ENCODE measurements at regions not wholly inside any gene's neighbourhood (a gene's known extent, or its start where the extent isn't known, plus 50 kb on each side); places are given as distances from the start of the nearest gene placed in this dataset.

DNA sequence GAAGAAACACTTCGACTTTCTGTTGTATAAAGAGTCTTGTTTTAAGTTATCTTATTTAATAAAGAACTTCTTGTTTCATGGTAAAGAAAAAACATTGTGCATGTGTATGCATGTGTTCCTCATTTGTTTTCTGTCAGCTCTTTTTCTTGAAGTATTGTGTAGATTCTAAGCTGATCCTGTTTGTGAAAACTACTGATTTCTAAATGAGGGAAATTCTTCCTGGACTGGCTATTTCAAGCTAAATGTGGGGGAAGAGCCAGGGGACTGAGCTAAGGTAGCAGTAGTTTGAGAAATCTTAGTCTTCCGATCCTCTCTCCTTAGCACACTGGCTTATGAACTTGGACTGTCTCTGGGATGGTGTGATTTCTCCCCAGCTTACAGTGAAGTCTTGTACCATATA, 56.4 kb upstream of the RBMS1 start:
- Histone ChIP-seq H3K4me3 (ENCODE audit: low read depth in 1 of 2, low read length in 2 of 2) (no peak overlapping the region), H3K36me3 (ENCODE audit: control insufficient read depth in 2 of 2, insufficient read depth in 2 of 2, low read length in 1 of 2) (no peaks in the 10 kb centered on the region), H3K4me1 (ENCODE audit: control insufficient read depth in 2 of 2, insufficient read depth in 2 of 2, low read length in 1 of 2) (no peaks in the 10 kb centered on the region), H3K9me3 (ENCODE audit: control insufficient read depth in 2 of 2, insufficient read depth in 1 of 2, low read depth in 1 of 2, low read length in 1 of 2) (no peaks in the 10 kb centered on the region), H3K27ac (ENCODE audit: low read depth in 2 of 2, low read length in 1 of 2) (no peak overlapping the region), H3K27me3 (ENCODE audit: control insufficient read depth in 1 of 2, insufficient read depth in 2 of 2, low read length in 2 of 2) (no peaks in the 10 kb centered on the region)
- WGBS, 2 donors, result 79 to 80% methylated on average over 2 of the region's 2 CpGs

DNA sequence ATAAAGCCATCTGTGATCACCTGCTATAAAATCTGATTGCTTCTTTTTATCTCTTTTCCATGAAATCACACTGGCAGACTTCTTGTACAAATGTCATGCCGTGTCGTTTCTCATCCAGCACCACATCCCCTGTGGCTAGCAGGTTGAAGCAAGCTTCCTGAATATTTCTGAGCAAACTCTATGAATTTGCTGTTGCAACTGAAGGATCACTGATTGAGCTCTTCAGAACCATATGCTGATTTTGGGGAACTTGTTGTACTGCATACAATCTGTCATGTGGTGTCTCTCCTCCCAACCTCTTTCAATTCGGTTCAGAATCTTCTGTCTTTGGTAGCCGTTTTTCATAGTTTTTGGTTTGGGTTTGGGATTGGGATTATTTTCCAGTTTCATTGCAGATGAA, 57.7 kb upstream of the RBMS1 start:
- no peak overlapping the region for H3K4me3 ChIP-seq (ENCODE audit: low read depth in 1 of 2, low read length in 2 of 2)
- no peak overlapping the region for H3K27ac ChIP-seq (ENCODE audit: low read depth in 2 of 2, low read length in 1 of 2)
- H3K27me3 ChIP-seq (ENCODE audit: control insufficient read depth in 1 of 2, insufficient read depth in 2 of 2, low read length in 2 of 2), result no peaks in the 10 kb centered on the region
- H3K36me3 ChIP-seq (ENCODE audit: control insufficient read depth in 2 of 2, insufficient read depth in 2 of 2, low read length in 1 of 2), result no peaks in the 10 kb centered on the region
- WGBS, 2 donors, result 53 to 69% methylated on average over 4 of the region's 4 CpGs
- no peaks in the 10 kb centered on the region for H3K4me1 ChIP-seq (ENCODE audit: control insufficient read depth in 2 of 2, insufficient read depth in 2 of 2, low read length in 1 of 2)
- no peaks in the 10 kb centered on the region for H3K9me3 ChIP-seq (ENCODE audit: control insufficient read depth in 2 of 2, insufficient read depth in 1 of 2, low read depth in 1 of 2, low read length in 1 of 2)

GRCh38 chr2:160555420-160556071, 61.9 kb upstream of the RBMS1 start:
- 76 to 82% methylated on average over 6 of the region's 6 CpGs for WGBS, 2 donors
- Histone ChIP-seq H3K4me3 (ENCODE audit: low read depth in 1 of 2, low read length in 2 of 2) (no peak overlapping the region), H3K27me3 (ENCODE audit: control insufficient read depth in 1 of 2, insufficient read depth in 2 of 2, low read length in 2 of 2) (no peaks in the 10 kb centered on the region), H3K36me3 (ENCODE audit: control insufficient read depth in 2 of 2, insufficient read depth in 2 of 2, low read length in 1 of 2) (no peaks in the 10 kb centered on the region), H3K9me3 (ENCODE audit: control insufficient read depth in 2 of 2, insufficient read depth in 1 of 2, low read depth in 1 of 2, low read length in 1 of 2) (no peaks in the 10 kb centered on the region), H3K4me1 (ENCODE audit: control insufficient read depth in 2 of 2, insufficient read depth in 2 of 2, low read length in 1 of 2) (no peaks in the 10 kb centered on the region), H3K27ac (ENCODE audit: low read depth in 2 of 2, low read length in 1 of 2) (no peak overlapping the region)

GRCh38 chr2:160557903-160558302, 64.3 kb upstream of the RBMS1 start:
- Histone ChIP-seq H3K27me3 (ENCODE audit: control insufficient read depth in 1 of 2, insufficient read depth in 2 of 2, low read length in 2 of 2) (no peaks in the 10 kb centered on the region), H3K27ac (ENCODE audit: low read depth in 2 of 2, low read length in 1 of 2) (no peak overlapping the region), H3K36me3 (ENCODE audit: control insufficient read depth in 2 of 2, insufficient read depth in 2 of 2, low read length in 1 of 2) (no peaks in the 10 kb centered on the region), H3K9me3 (ENCODE audit: control insufficient read depth in 2 of 2, insufficient read depth in 1 of 2, low read depth in 1 of 2, low read length in 1 of 2) (no peaks in the 10 kb centered on the region), H3K4me3 (ENCODE audit: low read depth in 1 of 2, low read length in 2 of 2) (no peak overlapping the region), H3K4me1 (ENCODE audit: control insufficient read depth in 2 of 2, insufficient read depth in 2 of 2, low read length in 1 of 2) (no peaks in the 10 kb centered on the region)
- WGBS, 2 donors, result 88 to 94% methylated on average over 3 of the region's 3 CpGs

DNA sequence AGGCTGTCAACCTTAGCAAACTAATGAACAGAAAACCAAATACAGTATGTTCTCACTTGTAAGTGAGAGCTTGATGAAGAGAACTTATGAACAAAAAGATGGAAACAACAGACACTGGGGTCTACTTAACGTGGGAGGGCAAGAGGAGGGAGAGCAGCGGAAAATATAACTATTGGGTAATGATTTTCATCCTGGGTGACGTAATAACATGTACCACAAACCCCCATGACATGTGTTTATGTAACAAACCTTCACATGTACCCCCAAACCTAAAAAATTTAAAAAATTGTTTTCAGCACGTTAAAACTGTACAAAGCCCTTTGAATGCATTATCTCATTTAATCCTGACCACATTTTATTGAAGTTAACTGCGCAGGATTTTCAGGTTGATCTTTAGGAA, 64.9 kb upstream of the RBMS1 start:
- H3K36me3 ChIP-seq (ENCODE audit: control insufficient read depth in 2 of 2, insufficient read depth in 2 of 2, low read length in 1 of 2), result no peaks in the 10 kb centered on the region
- WGBS, 2 donors, result 89 to 94% methylated on average over 5 of the region's 5 CpGs

GRCh38 chr2:160561551-160562295, 68.1 kb upstream of the RBMS1 start:
- H3K36me3 ChIP-seq (ENCODE audit: control insufficient read depth in 2 of 2, insufficient read depth in 2 of 2, low read length in 1 of 2), result no peaks in the 10 kb centered on the region
- no peak overlapping the region for H3K4me3 ChIP-seq (ENCODE audit: low read depth in 1 of 2, low read length in 2 of 2)
- H3K27ac ChIP-seq (ENCODE audit: low read depth in 2 of 2, low read length in 1 of 2), result no peak overlapping the region
- H3K9me3 ChIP-seq (ENCODE audit: control insufficient read depth in 2 of 2, insufficient read depth in 1 of 2, low read depth in 1 of 2, low read length in 1 of 2), result no peaks in the 10 kb centered on the region
- no peaks in the 10 kb centered on the region for H3K4me1 ChIP-seq (ENCODE audit: control insufficient read depth in 2 of 2, insufficient read depth in 2 of 2, low read length in 1 of 2)
- no peaks in the 10 kb centered on the region for H3K27me3 ChIP-seq (ENCODE audit: control insufficient read depth in 1 of 2, insufficient read depth in 2 of 2, low read length in 2 of 2)
- WGBS, 2 donors, result 47 to 52% methylated on average over 4 of the region's 4 CpGs

More for the DNA sequence above, 64.9 kb upstream of the RBMS1 start:
- H3K27ac ChIP-seq (ENCODE audit: low read depth in 2 of 2, low read length in 1 of 2), result no peak overlapping the region
- no peaks in the 10 kb centered on the region for H3K9me3 ChIP-seq (ENCODE audit: control insufficient read depth in 2 of 2, insufficient read depth in 1 of 2, low read depth in 1 of 2, low read length in 1 of 2)
- no peaks in the 10 kb centered on the region for H3K27me3 ChIP-seq (ENCODE audit: control insufficient read depth in 1 of 2, insufficient read depth in 2 of 2, low read length in 2 of 2)
- H3K4me3 ChIP-seq (ENCODE audit: low read depth in 1 of 2, low read length in 2 of 2), result no peak overlapping the region
- H3K4me1 ChIP-seq (ENCODE audit: control insufficient read depth in 2 of 2, insufficient read depth in 2 of 2, low read length in 1 of 2), result no peaks in the 10 kb centered on the region

DNA sequence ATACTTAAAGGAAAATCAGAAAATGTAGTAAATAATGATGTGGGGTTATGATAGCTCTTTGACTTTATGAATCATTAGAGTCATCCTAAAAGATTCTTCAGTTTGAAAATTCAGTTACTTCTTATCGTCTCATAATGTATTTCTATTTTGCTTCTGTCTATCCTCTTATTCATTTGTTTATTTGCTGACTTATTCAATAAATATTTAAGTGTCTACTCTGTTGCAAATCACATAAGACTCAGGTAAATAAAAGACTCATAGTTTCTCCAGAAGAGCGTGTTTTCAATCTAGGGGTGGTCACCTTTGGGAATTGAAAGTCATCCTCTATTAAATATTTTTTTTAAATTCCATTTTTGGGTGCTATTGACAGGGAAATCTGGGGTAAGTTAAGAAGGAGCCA, 69.1 kb upstream of the RBMS1 start:
- WGBS, 2 donors, result 74 to 77% methylated on average over 2 of the region's 2 CpGs
- H3K27ac ChIP-seq (ENCODE audit: low read depth in 2 of 2, low read length in 1 of 2), result no peak overlapping the region
- no peaks in the 10 kb centered on the region for H3K27me3 ChIP-seq (ENCODE audit: control insufficient read depth in 1 of 2, insufficient read depth in 2 of 2, low read length in 2 of 2)
- no peaks in the 10 kb centered on the region for H3K36me3 ChIP-seq (ENCODE audit: control insufficient read depth in 2 of 2, insufficient read depth in 2 of 2, low read length in 1 of 2)
- H3K4me3 ChIP-seq (ENCODE audit: low read depth in 1 of 2, low read length in 2 of 2), result no peak overlapping the region
- no peaks in the 10 kb centered on the region for H3K4me1 ChIP-seq (ENCODE audit: control insufficient read depth in 2 of 2, insufficient read depth in 2 of 2, low read length in 1 of 2)
- no peaks in the 10 kb centered on the region for H3K9me3 ChIP-seq (ENCODE audit: control insufficient read depth in 2 of 2, insufficient read depth in 1 of 2, low read depth in 1 of 2, low read length in 1 of 2)

DNA sequence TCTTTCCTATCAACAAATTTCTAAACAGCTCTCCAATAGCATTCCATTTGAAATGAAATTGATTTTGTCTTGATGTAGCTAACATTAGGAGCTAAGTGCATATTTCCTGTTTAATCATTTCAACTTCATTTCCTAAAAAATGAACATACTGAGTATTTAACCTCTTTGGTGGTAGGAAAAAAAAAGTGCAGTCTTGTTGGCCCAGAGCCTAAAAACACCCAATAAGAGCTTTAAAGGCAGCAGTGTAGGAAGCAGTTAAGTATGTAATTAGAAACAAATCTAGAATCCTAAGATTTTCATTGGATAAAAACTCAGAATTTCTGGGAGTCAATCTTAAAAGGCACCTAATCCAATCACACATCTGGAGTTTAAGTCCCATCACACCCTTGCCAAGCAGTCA, 71.0 kb upstream of the RBMS1 start:
- Histone ChIP-seq H3K4me3 (ENCODE audit: low read depth in 1 of 2, low read length in 2 of 2) (no peak overlapping the region), H3K27me3 (ENCODE audit: control insufficient read depth in 1 of 2, insufficient read depth in 2 of 2, low read length in 2 of 2) (no peaks in the 10 kb centered on the region), H3K27ac (ENCODE audit: low read depth in 2 of 2, low read length in 1 of 2) (no peak overlapping the region), H3K4me1 (ENCODE audit: control insufficient read depth in 2 of 2, insufficient read depth in 2 of 2, low read length in 1 of 2) (no peaks in the 10 kb centered on the region), H3K36me3 (ENCODE audit: control insufficient read depth in 2 of 2, insufficient read depth in 2 of 2, low read length in 1 of 2) (no peaks in the 10 kb centered on the region), H3K9me3 (ENCODE audit: control insufficient read depth in 2 of 2, insufficient read depth in 1 of 2, low read depth in 1 of 2, low read length in 1 of 2) (no peaks in the 10 kb centered on the region)

DNA sequence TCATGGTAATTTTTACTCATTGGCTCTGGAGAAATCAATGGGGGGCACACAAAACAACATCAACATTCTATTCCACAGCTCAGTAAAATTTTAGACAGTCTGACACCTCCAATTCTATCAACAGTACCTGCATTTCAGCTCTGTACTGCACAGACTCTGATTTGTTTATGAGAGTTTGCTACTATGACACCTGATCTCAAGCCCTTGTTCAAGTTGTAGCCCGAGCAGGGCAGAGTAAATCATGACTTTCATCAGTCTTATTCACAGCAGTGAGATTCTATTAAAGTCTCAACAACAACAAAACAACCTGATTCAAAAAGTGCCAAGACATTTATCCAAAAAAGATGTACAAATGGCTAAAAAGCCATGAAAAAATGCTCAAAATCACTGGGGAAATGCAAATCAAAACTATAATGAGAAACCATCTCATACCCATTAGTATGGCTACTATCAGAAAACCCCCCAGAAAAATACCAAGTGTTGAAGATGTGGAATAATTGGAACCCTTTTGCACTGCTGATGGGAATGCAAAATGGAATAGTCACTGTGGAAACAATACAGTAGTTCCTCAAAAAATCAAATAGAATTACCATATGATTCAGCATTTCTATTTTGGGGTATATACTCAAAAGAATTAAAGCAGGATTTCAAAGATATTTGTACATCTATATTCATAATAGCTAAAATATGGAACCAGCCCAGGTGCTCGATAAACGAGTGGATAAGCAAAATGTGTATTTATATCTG, 71.7 kb upstream of the RBMS1 start:
- Histone ChIP-seq H3K27ac (ENCODE audit: low read depth in 2 of 2, low read length in 1 of 2) (no peak overlapping the region), H3K4me3 (ENCODE audit: low read depth in 1 of 2, low read length in 2 of 2) (no peak overlapping the region), H3K36me3 (ENCODE audit: control insufficient read depth in 2 of 2, insufficient read depth in 2 of 2, low read length in 1 of 2) (no peaks in the 10 kb centered on the region), H3K4me1 (ENCODE audit: control insufficient read depth in 2 of 2, insufficient read depth in 2 of 2, low read length in 1 of 2) (no peaks in the 10 kb centered on the region), H3K27me3 (ENCODE audit: control insufficient read depth in 1 of 2, insufficient read depth in 2 of 2, low read length in 2 of 2) (no peaks in the 10 kb centered on the region), H3K9me3 (ENCODE audit: control insufficient read depth in 2 of 2, insufficient read depth in 1 of 2, low read depth in 1 of 2, low read length in 1 of 2) (no peaks in the 10 kb centered on the region)
- 79 to 90% methylated on average over 3 of the region's 3 CpGs for WGBS, 2 donors

Measured in esophagus (tissue), 2 donors.